ENCODE measurements at regions not wholly inside any gene's neighbourhood (a gene's known extent, or its start where the extent isn't known, plus 50 kb on each side); places are given as distances from the start of the nearest gene placed in this dataset.
"Not testable (repeated sequence)": the region's sequence is repeated elsewhere in the genome, so short reads cannot be mapped to it uniquely, and the experiment has no call there.

DNA sequence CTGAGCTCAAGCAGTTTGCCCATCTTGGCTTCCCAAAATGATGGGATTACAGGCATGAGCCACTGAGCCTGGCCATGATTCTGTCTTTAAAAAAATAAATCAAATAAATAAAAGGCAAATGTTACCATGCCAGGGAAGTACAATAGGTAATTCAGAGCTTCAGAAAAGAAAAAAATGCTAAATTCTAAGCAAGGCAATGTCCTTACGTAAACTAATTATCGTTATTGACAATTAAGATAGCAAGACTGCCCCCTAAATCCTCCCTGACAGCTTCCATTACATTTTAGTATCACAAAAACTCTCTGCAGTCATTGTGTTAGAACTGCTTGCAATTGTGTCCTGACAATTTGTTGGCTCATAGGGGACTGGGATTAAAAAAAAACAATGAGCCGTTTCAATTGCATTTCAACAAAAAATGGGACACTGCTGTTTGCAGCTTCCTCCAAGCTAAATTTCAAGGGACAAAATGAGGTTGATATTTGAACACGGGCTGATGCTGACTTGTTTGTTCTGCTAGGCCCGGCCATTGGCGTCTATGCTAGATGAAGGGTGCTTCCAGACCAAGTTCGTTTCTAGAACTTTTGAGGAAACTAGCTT is 88.9 kb downstream of the MOGAT1 start:
- Mint-ChIP-seq H3K4me1 (no peaks in the 10 kb centered on the region), H3K9me3 (no peaks in the 10 kb centered on the region), H3K27ac (no peak overlapping the region), H3K27me3 (peaks cover 1% of the 10 kb centered on the region), H3K4me3 (no peak overlapping the region), H3K36me3 (peaks cover 3% of the 10 kb centered on the region)

GRCh38 chr2:222761888-222762287 is 90.4 kb downstream of the MOGAT1 start:
- H3K36me3 Mint-ChIP-seq: peaks cover 3% of the 10 kb centered on the region
- no peaks in the 10 kb centered on the region for H3K9me3 Mint-ChIP-seq
- H3K4me1 Mint-ChIP-seq: no peaks in the 10 kb centered on the region
- H3K27ac Mint-ChIP-seq: no peak overlapping the region
- peaks cover 4% of the 10 kb centered on the region for H3K27me3 Mint-ChIP-seq
- no peak overlapping the region for H3K4me3 Mint-ChIP-seq

DNA sequence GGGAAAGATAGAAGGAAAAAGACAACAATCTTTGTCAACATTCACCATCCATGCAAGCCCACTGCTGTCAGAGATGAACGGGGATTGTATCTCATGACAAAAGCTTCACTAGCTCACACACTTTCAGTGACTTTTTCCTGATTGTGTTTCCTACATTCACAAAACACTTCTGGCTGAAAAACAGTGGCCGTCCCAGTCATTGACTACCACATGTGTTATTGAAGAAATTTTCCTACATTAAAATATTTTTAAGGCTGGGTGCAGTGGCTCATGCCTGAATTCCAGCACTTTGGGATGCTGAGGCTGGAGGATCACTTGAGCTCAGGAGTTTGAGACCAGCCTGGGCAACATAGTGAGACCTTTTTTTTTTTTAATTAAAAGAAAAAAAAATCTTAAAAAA is 90.9 kb downstream of the MOGAT1 start:
- Mint-ChIP-seq H3K4me1 (no peaks in the 10 kb centered on the region), H3K9me3 (no peaks in the 10 kb centered on the region), H3K27ac (no peak overlapping the region), H3K36me3 (peaks cover 3% of the 10 kb centered on the region), H3K27me3 (peaks cover 4% of the 10 kb centered on the region), H3K4me3 (no peak overlapping the region)

GRCh38 chr2:222765883-222766282 is 94.4 kb downstream of the MOGAT1 start:
- not testable (repeated sequence) for H3K4me1 Mint-ChIP-seq, H3K27ac Mint-ChIP-seq, H3K4me3 Mint-ChIP-seq, H3K36me3 Mint-ChIP-seq, H3K9me3 Mint-ChIP-seq
- peaks cover 10% of the 10 kb centered on the region for H3K27me3 Mint-ChIP-seq

DNA sequence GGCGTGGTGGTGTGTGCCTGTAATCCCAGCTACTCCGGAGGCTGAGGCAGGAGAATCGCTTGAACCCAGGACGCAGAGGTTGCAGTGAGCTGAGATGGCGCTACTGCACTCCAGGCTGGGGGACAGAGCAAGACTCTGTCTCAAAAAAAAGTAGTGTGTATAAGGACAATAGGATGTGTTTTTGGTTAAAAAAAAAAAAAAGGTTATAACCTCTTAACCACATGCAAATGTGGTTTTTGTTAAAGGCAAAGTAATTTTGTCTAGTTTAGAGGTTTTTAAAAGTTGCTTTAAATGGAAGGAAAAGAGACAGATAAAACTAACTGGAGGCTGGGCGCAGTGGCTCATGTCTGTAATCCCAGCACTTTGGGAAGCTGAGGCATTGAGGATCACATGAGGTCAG is 92.8 kb upstream of the ACSL3 start:
- H3K4me1 Mint-ChIP-seq, H3K27ac Mint-ChIP-seq, H3K4me3 Mint-ChIP-seq, H3K9me3 Mint-ChIP-seq, H3K36me3 Mint-ChIP-seq: not testable (repeated sequence)
- H3K27me3 Mint-ChIP-seq: peaks cover 14% of the 10 kb centered on the region

- Mint-ChIP-seq H3K27me3 (peaks cover 18% of the 10 kb centered on the region), H3K36me3 (no peaks in the 10 kb centered on the region), H3K9me3 (peaks cover 0 to 3% (median 3%) of the 10 kb centered on the region in 3 donors), H3K27ac (no peak overlapping the region), H3K4me1 (peaks cover 0 to 1% (median 0%) of the 10 kb centered on the region in 3 donors), H3K4me3 (peak overlapping the region in 1 of 4 donors; percentile 0)
Observed at GRCh38 chr2:222769446-222769845, 91.4 kb upstream of the ACSL3 start.

GRCh38 chr2:222769941-222770340 is 90.9 kb upstream of the ACSL3 start:
- Mint-ChIP-seq H3K4me1 (peaks cover 0 to 1% (median 0%) of the 10 kb centered on the region in 3 donors), H3K27ac (no peak overlapping the region), H3K9me3 (peaks cover 0 to 3% (median 3%) of the 10 kb centered on the region in 3 donors), H3K36me3 (no peaks in the 10 kb centered on the region), H3K27me3 (peaks cover 18% of the 10 kb centered on the region), H3K4me3 (no peak overlapping the region)

GRCh38 chr2:222771832-222772231 is 89.0 kb upstream of the ACSL3 start:
- Mint-ChIP-seq H3K4me3 (no peak overlapping the region), H3K4me1 (peaks cover 0 to 1% (median 0%) of the 10 kb centered on the region in 3 donors), H3K9me3 (peaks cover 0 to 3% (median 3%) of the 10 kb centered on the region in 3 donors), H3K27me3 (peaks cover 19% of the 10 kb centered on the region), H3K36me3 (no peaks in the 10 kb centered on the region), H3K27ac (no peak overlapping the region)

DNA sequence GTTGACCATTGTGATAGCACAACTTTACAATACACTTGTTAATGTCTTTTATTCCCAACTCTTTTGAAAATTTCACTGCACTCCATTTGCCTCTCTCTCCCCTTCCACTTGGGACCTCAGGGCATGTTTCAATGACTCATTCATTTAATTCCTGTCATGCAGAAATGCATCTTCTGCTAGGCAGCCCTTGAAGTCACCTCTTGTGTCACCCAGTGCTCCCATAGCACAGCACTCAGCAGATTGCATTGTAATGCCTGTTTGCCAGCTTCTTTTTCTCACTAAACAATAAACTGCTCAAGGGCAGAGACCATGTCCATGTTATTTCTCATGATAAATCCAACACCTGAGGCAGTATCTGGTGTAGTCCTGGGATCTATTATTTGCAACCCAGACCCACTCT is 85.9 kb upstream of the ACSL3 start:
- Mint-ChIP-seq H3K27ac (no peak overlapping the region), H3K36me3 (no peaks in the 10 kb centered on the region), H3K4me3 (no peak overlapping the region), H3K27me3 (peaks cover 14% of the 10 kb centered on the region), H3K4me1 (no peaks in the 10 kb centered on the region), H3K9me3 (peaks cover 0 to 3% (median 0%) of the 10 kb centered on the region in 3 donors)

GRCh38 chr2:222776792-222777191 is 84.0 kb upstream of the ACSL3 start:
- H3K27me3 Mint-ChIP-seq: peaks cover 16% of the 10 kb centered on the region
- H3K36me3 Mint-ChIP-seq: no peaks in the 10 kb centered on the region
- no peaks in the 10 kb centered on the region for H3K9me3 Mint-ChIP-seq
- no peak overlapping the region for H3K4me3 Mint-ChIP-seq
- no peaks in the 10 kb centered on the region for H3K4me1 Mint-ChIP-seq
- H3K27ac Mint-ChIP-seq: no peak overlapping the region

DNA sequence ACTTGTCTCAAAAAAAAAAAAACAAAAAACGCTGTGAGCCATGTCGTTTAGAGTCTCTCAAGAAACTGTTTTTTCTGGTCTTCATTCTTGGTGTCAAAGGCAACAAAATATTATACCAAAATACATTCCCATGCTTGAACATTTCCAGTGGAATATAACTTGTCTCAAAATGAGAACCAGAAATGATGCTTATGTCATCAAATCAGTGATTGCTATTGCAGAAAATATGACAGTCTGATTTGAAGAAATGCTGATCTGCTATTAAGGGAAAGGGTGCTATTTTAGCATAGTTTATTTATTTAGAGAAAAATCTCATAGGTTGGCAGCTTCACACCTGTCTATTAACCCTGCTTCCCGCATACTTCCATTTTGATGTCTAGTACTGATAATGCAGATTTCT is 82.4 kb upstream of the ACSL3 start:
- Mint-ChIP-seq H3K27me3 (peaks cover 15% of the 10 kb centered on the region), H3K4me1 (no peaks in the 10 kb centered on the region), H3K27ac (no peak overlapping the region), H3K4me3 (no peak overlapping the region), H3K9me3 (peaks cover 0 to 3% (median 0%) of the 10 kb centered on the region in 3 donors), H3K36me3 (no peaks in the 10 kb centered on the region)

DNA sequence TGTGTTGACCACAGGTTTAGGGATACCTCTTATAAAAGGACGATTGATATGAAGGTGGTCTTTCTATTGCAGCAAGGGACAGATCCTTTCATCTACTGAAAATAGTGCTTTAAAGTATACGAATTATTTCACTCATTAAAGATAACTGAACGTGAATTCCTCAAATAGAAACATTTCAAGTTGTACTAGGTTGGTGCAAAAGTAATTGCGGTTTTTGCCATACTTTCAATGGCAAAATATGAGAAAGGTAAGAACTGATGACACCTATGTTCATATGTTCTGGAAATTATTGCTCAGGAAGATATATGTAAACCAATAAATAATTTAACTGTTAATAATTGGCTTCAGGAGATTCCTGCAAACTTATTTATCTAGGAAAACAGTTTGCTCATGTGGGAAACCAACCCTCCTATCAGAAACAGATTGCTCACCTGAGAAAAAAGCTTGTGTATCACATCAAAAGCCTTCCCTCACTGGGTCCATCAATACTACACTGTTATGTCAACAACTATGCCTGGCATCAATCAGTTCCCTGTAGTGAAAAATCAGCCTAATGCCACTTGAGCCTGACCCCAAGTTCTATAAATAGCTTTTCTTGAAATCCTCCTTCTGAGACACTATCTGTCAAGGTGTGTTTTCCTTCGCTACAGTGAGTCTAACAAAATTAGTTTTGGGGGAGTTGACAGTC is 81.5 kb upstream of the ACSL3 start:
- H3K27me3 Mint-ChIP-seq: peaks cover 12% of the 10 kb centered on the region
- no peaks in the 10 kb centered on the region for H3K36me3 Mint-ChIP-seq
- no peaks in the 10 kb centered on the region for H3K4me1 Mint-ChIP-seq
- no peak overlapping the region for H3K4me3 Mint-ChIP-seq
- no peak overlapping the region for H3K27ac Mint-ChIP-seq
- peaks cover 0 to 3% (median 0%) of the 10 kb centered on the region in 3 donors for H3K9me3 Mint-ChIP-seq

- peaks cover 0 to 3% (median 0%) of the 10 kb centered on the region in 3 donors for H3K9me3 Mint-ChIP-seq
- no peaks in the 10 kb centered on the region for H3K4me1 Mint-ChIP-seq
- no peak overlapping the region for H3K27ac Mint-ChIP-seq
- no peak overlapping the region for H3K4me3 Mint-ChIP-seq
- peaks cover 12% of the 10 kb centered on the region for H3K27me3 Mint-ChIP-seq
- no peaks in the 10 kb centered on the region for H3K36me3 Mint-ChIP-seq
Observed at GRCh38 chr2:222780051-222780450, 80.8 kb upstream of the ACSL3 start.

GRCh38 chr2:222782201-222782730 is 78.6 kb upstream of the ACSL3 start:
- no peaks in the 10 kb centered on the region for H3K4me1 Mint-ChIP-seq
- peaks cover 0 to 3% (median 0%) of the 10 kb centered on the region in 3 donors for H3K9me3 Mint-ChIP-seq
- H3K4me3 Mint-ChIP-seq: no peak overlapping the region
- no peaks in the 10 kb centered on the region for H3K36me3 Mint-ChIP-seq
- no peak overlapping the region for H3K27ac Mint-ChIP-seq
- H3K27me3 Mint-ChIP-seq: peaks cover 7% of the 10 kb centered on the region

DNA sequence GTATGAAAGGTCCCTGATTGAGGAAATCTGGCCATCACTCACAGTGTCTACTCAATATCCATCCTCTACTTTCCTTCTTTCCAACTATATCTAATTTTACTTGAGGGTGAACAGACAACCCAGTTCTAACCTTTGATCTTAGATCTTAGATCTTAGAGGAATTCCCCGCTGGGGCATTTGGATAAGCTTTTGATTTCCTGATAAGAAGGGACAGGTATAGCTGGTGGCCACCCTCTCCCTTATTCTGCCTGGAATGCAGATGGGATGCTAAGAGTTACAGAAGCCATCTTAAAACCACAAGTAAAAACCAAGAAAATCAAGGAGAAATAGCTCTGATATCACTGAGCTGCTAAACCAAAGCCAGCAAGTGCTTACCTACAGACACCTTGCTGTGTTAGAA is 77.2 kb upstream of the ACSL3 start:
- Mint-ChIP-seq H3K27ac (no peak overlapping the region), H3K4me3 (no peak overlapping the region), H3K4me1 (no peaks in the 10 kb centered on the region)

GRCh38 chr2:222790932-222791331 is 69.9 kb upstream of the ACSL3 start:
- no peak overlapping the region for H3K4me3 Mint-ChIP-seq
- H3K27me3 Mint-ChIP-seq: peaks cover 2% of the 10 kb centered on the region
- no peaks in the 10 kb centered on the region for H3K9me3 Mint-ChIP-seq
- no peak overlapping the region for H3K27ac Mint-ChIP-seq
- peaks cover 1% of the 10 kb centered on the region for H3K36me3 Mint-ChIP-seq
- H3K4me1 Mint-ChIP-seq: peaks cover 8 to 11% (median 9%) of the 10 kb centered on the region in 3 donors

More for the DNA sequence above, 77.2 kb upstream of the ACSL3 start:
- peaks cover 0 to 3% (median 0%) of the 10 kb centered on the region in 3 donors for H3K9me3 Mint-ChIP-seq
- H3K27me3 Mint-ChIP-seq: peaks cover 7% of the 10 kb centered on the region
- no peaks in the 10 kb centered on the region for H3K36me3 Mint-ChIP-seq

Measured in IgD-negative memory B cell (primary cell).